ENCODE measurements at regions not wholly inside any gene's neighbourhood (a gene's known extent, or its start where the extent isn't known, plus 50 kb on each side); places are given as distances from the start of the nearest gene placed in this dataset.

- TF ChIP-seq ZFYVE20 (CRISPR knock-in tag; IDR thresholded peaks at IDR 0.05; ENCODE audit: borderline replicate concordance, low read depth) (no peak), ZBTB26 (CRISPR knock-in tag; IDR thresholded peaks at IDR 0.05; ENCODE audit: borderline replicate concordance) (no peak), ZBTB2 (CRISPR knock-in tag; IDR thresholded peaks at IDR 0.05; ENCODE audit: low read depth) (no peak), ZBTB7A (CRISPR knock-in tag; IDR thresholded peaks at IDR 0.05) (no peak; the same call in 1 of the 2 replicates), ZNF784 (CRISPR knock-in tag; IDR thresholded peaks at IDR 0.05; ENCODE audit: borderline replicate concordance) (0 out of 2 replicates have a peak, but pooled peaks have one; percentile 38), ZFP82 (CRISPR knock-in tag; IDR thresholded peaks at IDR 0.05; ENCODE audit: borderline replicate concordance) (no peak), HOXA9 (CRISPR knock-in tag; IDR thresholded peaks at IDR 0.05; ENCODE audit: borderline replicate concordance) (no peak), SETDB1 (CRISPR knock-in tag; IDR thresholded peaks at IDR 0.05; ENCODE audit: borderline replicate concordance) (no peak), GMEB1 (CRISPR knock-in tag; IDR thresholded peaks at IDR 0.05; ENCODE audit: borderline replicate concordance) (no peak), ZNF276 (CRISPR knock-in tag; IDR thresholded peaks at IDR 0.05; ENCODE audit: low read depth) (no peak), ZNF614 (CRISPR knock-in tag; IDR thresholded peaks at IDR 0.05; ENCODE audit: borderline replicate concordance) (peak; percentile 30; the same call in 1 of the 2 replicates), ZBTB8A (CRISPR knock-in tag; IDR thresholded peaks at IDR 0.05; ENCODE audit: borderline replicate concordance, low read depth) (no peak), MYPOP (CRISPR knock-in tag; IDR thresholded peaks at IDR 0.05) (no peak), EHMT2 (IDR thresholded peaks at IDR 0.05; ENCODE audit: borderline replicate concordance, low read depth, low read length) (no peak), CCDC6 (CRISPR knock-in tag; IDR thresholded peaks at IDR 0.05) (no peak), SALL2 (CRISPR knock-in tag; IDR thresholded peaks at IDR 0.05) (no peak), KLF13 (CRISPR knock-in tag; IDR thresholded peaks at IDR 0.05) (no peak), RFX1 (IDR thresholded peaks at IDR 0.05) (no peak)
Measured at GRCh38 chr6:167748458-167749379, 78.0 kb upstream of the AFDN start (continued).
